VCaP (cell line): ENCODE measurements at regions not wholly inside any gene's neighbourhood (a gene's known extent, or its start where the extent isn't known, plus 50 kb on each side); places are given as distances from the start of the nearest gene placed in this dataset.
"Not testable (repeated sequence)": the region's sequence is repeated elsewhere in the genome, so short reads cannot be mapped to it uniquely, and the experiment has no call there.

Experiments
- H3K27ac ChIP-seq: fragments of 450-650 bp; 2 replicates; pipeline ENCODE4 v1.5.1; 2017
- TF ChIP-seq, protein P1 (sequence below): fragments of 450-650 bp; conservative IDR thresholded peaks from 2 replicates; pipeline ENCODE4 v1.5.1; 2017; ENCODE audit warnings: mild to moderate bottlenecking, moderate library complexity

DNA sequence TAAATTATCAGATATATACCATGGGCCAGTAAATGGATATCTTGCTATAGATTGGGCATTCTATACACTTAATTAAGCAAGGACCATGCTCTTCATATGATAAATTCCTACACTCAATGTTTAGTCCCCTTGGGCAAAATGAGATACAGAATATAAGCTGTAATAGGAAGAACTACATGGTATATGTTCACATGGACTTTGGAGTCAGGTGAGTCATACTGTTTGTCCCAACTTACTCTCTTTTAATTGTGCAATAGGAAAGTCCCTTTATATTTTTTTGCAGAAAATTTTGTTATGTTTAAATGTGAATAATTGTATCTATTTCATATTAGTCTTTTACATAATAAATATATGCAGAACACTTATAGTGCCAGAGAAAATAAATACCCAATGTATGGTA lies 820.2 kb upstream of the ADAMTS5 start:
- no peak overlapping the region for H3K27ac ChIP-seq
- TF ChIP-seq, protein P1, sequence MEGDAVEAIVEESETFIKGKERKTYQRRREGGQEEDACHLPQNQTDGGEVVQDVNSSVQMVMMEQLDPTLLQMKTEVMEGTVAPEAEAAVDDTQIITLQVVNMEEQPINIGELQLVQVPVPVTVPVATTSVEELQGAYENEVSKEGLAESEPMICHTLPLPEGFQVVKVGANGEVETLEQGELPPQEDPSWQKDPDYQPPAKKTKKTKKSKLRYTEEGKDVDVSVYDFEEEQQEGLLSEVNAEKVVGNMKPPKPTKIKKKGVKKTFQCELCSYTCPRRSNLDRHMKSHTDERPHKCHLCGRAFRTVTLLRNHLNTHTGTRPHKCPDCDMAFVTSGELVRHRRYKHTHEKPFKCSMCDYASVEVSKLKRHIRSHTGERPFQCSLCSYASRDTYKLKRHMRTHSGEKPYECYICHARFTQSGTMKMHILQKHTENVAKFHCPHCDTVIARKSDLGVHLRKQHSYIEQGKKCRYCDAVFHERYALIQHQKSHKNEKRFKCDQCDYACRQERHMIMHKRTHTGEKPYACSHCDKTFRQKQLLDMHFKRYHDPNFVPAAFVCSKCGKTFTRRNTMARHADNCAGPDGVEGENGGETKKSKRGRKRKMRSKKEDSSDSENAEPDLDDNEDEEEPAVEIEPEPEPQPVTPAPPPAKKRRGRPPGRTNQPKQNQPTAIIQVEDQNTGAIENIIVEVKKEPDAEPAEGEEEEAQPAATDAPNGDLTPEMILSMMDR = no peak

DNA sequence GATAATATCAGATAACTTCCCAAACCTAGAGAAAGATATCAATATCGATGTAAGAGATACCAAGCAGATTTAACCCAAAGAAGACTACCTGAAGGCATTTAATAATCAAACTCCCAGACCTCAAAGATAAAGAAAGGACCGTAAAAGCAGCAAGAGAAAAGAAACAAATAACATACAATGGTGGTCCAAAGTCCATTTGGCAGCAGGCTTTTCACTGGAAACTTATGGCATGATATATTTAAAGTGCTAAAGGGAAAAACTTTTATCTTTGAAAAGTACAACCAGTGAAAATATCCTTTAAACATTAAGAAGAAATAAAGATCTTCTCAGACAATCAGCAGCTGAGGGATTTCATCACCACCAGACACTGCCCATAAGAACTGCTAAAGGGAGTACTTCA lies 812.7 kb upstream of the ADAMTS5 start:
- TF ChIP-seq, protein P1 = no peak
- H3K27ac ChIP-seq = no peak overlapping the region

DNA sequence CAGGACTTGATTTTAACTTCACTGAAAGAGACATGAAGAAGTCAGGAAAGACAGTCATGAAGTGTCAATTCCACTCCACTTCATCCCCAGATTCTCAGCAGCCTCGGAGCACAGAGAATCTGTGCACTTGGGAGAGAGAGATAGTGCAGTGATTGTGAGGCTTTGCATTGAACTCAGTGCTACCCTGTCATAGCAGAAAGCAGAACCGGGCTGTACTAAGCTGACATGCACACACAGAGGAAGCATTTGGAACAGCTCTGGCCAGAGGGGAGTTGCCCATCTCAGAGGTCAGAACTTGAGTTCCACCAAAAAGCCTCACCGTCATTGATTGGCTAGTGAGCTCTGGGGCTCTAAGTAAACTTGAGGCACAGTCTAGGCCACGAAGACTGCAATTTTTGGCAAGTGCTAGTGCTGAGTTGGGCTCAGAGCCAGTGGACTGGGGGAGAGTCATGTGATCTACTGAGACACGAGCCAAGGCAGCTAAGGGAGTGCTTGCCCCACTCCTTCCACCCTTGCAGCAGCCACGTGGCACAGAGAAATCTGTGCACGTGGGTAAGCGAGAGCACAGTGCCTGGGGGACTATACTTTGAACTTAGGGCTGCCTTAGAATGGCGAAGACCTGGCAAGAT lies 810.2 kb upstream of the ADAMTS5 start:
- TF ChIP-seq, protein P1 = no peak

DNA sequence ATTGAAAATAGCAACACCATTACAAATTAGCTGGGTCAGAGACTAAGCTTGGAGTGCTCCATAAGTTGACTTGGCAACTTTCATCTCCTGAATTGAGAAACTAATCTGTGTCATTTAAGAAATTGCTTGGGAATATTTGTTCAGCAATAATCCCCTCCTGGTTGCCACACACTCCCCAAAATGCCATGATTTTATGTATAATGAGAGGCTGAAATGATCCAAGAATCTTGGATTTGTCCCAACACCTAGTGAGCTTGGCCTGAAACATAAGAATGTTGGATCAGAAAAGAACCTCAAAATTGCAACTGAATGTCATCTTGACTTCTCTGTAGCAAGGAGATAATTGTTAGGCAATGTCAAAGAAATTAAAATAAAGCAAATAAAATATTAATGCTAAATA lies 805.9 kb upstream of the ADAMTS5 start:
- TF ChIP-seq, protein P1 = no peak
- no peak overlapping the region for H3K27ac ChIP-seq

More for the DNA sequence above, 810.2 kb upstream of the ADAMTS5 start:
- no peak overlapping the region for H3K27ac ChIP-seq

DNA sequence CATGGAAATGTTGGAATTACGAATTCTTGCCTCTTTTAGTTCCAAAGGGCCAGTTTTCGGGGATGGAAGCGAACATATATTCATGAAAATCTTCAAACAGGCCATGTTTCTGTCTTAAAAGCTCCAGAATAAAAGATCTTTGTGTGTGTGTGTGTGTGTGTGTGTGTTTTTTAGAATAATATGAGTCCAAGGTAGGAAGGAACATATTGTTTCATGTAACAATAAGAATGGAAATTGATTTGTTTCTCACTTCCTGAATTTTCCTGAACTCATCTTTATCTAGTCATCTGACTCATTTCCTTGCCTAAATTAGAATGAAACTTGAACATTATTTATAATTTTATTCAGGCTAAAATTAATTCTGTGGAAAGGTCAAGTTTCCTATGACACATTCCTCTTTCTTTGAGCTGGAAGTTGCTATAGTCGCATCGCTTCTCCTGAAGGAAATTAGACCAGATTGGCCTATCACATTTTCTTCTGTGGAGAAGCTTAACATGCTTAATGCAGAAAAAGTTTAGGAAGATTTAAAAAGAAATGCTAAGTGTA lies 805.1 kb upstream of the ADAMTS5 start:
- TF ChIP-seq, protein P1 = no peak
- no peak overlapping the region for H3K27ac ChIP-seq

DNA sequence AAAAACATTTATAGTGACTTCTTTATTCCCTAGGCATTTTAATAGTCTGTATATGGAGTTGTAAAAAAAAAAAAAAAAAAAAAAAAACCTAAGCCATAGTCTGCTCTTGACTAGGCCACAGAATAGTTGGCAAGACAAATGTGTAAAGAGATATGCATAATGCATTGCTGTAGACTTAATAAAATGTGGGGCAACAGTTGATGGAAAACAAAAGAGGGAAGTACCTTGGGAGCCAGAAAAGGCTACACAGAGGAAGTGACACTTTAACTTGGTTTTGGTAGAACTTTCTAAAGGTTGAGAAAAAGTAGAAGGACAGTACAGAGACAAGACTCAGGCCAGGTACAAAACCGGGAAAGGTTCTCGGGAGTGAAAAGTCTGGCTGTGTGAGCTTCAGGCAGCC lies 802.9 kb upstream of the ADAMTS5 start:
- TF ChIP-seq, protein P1 = no peak
- H3K27ac ChIP-seq = no peak overlapping the region

DNA sequence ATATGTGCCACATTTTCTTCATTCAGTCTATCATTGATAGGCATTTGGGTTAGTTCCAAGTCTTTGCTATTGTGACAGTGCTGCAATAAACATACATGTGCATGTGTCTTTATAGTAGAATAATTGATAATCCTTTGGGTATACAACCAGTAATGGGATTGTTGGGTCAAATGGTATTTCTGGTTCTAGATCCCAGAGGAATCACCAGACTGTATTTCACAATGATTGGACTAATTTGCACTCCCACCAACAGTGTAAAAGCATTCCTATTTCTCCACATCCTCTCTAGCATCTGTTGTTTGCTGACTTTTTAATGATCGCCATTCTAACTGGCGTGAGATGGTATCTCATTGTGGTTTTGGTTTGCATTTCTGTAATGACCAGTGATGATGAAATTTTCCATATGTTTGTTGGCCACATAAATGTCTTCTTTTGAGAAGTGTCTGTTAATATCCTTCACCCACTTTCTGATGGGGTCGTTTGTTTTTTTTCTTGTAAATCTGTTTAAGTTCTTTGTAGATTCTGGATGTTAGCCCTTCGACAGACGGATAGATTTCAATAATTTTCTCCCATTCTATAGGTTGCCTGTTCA lies 801.3 kb upstream of the ADAMTS5 start:
- not testable (repeated sequence) for H3K27ac ChIP-seq

DNA sequence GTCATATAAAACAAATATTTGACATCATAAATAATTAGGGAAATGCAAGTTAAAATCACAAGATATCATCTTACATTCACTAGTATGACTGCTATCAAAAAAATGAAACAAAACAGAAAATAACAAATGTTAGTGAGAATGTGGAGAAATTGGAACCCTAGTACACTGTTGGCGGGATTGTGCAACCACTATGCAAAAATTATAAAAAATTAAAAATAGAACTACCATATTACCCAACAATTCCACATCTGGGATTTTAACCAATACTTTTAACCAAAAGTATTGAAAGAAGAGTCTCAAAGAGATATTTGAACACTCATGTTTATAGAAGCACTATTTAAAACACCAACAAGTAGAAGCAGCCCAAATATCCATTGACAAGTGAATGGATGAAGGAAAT lies 797.2 kb upstream of the ADAMTS5 start:
- H3K27ac ChIP-seq = no peak overlapping the region
- TF ChIP-seq, protein P1 = no peak
